OCI-M2 (cell line): ENCODE measurements at regions not wholly inside any gene's neighbourhood (a gene's known extent, or its start where the extent isn't known, plus 50 kb on each side); places are given as distances from the start of the nearest gene placed in this dataset.
"Not testable (repeated sequence)": the region's sequence is repeated elsewhere in the genome, so short reads cannot be mapped to it uniquely, and the experiment has no call there.

Experiments
- DNase-seq: peaks from one replicate; lab custom pipeline; 2025; ENCODE audit not compliant: unreplicated experiment; lab: John Stamatoyannopoulos, UW

DNA sequence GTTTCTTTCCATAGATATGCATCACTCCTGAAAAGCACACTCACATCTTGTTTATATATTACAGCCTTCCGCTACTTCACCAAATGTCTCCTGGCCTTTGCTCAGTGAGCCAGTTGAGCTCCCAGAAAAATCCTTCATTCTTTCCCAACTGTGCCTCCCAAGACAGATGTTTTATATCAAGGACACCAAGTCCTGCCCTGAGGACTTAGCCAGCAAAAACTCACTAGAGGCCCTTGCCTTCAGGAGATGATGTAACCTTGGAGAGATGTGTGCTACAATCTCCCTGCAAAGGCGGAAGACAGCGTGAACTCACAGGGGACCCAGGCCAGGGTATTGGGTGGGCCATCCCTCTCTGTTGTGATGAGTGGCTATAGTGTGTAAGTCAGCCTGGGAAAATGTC, 86.1 kb upstream of the CTAGE1 start:
- DNase-seq = no peak

DNA sequence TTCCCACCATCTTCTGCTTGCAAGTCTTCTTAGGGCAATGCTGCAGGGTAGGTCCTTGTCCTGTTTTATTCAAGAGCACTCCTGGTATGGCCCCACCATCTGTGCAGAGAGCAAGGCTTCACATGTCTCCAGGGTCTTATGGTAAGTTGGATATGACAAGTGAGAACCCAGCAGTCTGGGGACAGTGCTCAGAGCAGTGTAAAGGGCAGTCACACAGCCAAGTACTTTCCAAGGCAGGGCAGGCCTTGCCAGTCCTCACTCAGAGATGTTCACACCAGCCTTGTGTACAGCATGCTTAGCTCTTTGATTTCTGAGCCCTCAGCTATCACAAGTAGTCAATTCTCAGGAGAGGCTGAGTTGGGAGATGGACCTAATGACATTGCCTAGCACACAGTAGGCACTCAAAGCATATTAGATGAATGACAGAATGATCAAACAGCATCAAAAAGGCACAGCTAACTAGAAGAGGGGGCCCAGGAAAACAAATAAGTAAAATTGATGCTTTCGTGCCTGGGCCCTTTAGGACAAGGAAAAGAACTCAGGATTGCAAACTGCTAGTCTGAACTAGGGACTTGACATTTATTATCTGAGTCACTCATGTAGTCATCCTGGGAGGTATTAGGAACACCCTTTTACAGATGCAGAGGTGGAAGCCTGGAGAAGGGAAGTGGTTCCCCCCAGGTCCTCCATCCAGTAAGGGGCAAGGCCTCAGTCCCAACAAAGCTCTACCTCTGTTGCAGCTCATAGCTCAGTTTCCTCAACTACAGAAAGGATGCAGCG, 86.7 kb upstream of the CTAGE1 start:
- no peak for DNase-seq

DNA sequence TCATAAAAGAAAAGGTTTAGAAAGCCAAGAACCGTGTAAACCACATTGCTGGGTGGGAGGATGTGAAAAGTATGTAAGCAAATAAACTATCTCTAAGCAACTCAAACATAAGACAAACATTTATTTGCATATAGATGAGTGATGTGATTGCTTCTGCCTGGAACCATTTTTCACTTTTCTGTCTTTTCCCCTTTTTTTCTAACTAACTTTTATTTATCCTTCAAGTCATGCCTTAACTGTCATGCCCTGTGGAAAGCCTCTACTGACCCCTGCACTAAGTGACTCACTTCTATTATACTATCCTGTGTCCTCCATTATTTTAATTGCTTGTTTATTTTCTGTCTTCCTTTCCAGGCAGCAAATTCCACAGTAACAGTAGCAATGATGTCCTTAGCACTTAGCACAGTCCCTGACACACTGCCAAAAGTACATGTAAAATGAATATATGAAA, 87.5 kb upstream of the CTAGE1 start:
- DNase-seq = no peak

DNA sequence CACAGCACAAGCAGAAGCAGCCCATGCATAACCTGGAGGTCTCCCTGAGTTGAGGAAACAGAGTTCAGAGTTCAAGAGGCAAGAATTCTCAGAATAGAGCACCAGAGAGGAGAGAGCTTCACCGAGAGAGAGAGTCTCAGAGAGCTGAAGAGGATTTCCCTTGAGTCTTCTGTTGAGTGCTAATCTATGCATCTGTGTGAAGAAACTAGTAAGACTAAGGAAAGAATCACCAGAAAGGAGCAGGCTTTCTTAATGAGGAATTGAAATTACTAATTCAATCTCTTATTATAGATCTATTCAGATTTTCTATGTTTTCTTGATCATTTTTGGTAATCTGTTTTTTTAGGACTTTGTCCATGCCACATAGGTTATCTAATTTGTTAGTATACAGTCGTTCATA, 89.3 kb upstream of the CTAGE1 start:
- DNase-seq = no peak

DNA sequence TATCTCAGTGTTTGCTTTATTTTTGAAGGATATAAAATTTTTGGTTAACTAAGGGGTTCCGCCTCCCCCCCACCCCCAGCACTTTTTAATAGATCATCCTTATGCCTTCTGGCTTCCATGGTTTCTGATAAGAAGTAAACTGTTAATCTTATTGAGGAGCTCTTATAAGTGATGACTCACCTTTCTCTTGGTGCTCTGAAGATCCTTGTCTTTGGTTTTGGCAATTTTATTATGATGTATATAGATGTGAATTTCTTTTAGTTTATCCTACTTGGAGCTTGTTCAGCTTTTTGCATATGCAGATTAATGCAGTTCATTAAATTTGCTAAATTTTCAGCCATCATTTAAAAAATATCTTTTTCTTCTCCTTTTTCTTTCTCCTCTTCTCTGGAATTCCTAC, 91.7 kb upstream of the CTAGE1 start:
- DNase-seq = no peak

DNA sequence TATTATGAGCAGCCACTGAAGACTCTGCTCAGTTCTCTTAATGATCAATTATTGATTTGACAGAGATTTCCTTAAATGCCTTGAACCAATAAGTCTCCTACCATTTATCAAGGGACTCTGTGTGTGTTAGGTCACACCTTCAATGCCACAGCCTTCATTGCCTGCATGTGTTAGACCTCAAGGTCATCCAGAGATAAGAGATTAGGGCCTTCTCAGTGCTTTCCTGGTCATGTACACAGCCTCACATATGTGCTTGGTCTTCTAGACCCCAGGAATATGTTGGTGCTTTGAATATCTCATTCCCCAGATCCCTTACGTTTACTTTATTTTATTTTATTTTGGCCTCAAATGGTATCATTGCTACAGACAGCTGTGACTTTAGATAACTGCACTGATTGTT, 93.0 kb upstream of the CTAGE1 start:
- DNase-seq = no peak

DNA sequence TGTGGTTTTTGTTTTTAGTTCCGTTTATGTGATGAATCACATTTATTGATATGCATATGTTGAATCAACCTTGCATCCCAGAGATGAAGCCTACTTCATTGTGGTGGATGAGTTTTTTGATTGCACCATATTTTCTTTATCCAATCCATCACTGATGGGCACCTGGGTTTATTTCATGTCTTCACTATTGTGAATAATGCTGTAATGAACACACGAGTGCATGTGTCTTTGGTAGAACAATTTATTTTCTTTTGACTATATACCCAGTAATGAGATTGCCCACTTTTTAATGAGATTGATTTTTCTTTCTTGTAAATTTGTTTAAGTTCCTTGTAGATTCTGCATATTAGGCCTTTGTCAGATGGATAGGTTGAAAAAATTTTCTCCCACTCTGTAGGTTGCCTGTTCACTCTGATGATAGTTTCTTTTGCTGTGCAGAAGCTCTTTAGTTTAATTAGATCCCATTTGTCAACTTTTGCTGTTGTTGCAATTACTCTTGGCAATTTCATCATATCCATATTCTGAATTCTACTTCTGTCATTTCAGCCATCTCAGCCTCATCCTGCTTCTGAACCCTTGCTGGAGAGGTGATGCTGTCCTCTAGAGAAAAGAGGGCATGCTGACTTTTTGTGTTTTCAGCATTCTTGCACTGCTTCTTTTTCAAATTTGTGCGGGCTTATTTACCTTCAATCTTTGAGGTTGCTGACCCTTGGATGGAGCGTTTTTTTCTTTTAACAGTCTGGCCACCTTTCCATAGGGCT, 96.2 kb upstream of the CTAGE1 start:
- no peak for DNase-seq

DNA sequence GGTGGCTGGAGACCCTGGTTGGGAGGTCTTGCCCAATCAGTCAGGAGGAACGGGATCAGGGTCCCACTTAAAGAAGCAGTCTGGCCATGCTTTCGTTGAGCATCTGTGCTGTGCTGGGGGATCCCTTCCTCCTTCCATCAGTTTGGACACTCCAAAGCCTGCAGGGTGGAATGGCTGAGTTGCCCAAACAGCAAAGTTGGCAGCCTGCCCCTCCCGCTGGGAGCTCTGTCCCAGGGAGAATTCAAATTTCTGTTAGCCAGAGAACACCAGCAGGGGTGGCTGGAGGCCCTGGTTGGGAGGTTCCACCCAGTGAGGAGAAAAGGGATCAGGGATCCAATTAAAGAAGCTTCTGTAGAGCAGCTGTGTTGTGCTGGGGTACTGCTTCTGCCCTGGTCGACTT, 96.9 kb upstream of the CTAGE1 start:
- no peak for DNase-seq

DNA sequence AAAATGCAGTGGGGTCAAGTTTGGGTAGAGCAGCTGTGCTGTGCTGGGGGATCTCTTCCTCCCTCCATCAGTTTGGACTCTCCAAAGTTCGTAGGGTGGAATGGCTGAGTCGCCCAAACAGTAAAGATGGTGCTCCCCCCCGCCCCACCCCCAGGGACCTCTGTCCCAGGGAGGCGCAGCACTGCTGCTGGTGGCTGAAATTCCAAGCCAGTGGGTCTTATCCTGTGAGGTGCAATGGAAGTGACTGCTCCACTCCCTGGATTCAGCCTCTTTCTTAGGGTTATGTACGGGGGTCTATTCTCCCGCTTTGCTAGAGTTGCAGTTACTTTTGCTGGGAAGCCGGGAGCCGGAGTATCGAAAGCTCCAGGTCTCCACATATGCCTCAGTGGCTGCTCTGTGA, 97.5 kb upstream of the CTAGE1 start:
- no peak for DNase-seq

DNA sequence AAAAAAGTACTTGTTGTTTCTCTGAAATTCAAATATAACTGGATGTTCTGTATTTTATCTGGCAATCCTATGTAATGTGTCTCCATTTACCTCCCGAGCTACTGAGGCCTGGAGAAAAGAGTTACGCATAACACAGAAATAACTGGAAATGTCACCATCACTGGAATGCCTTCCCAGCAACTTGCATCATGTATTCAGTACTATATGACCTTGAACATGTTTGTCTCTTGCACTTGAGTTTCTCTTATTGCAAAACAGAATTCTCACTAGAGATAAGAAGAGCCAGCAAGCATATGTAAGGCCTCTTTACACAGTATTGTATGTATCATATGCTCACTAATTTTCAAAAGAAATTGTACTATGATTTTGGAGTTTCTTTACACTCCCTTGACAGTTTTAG, 99.6 kb upstream of the CTAGE1 start:
- no peak for DNase-seq

DNA sequence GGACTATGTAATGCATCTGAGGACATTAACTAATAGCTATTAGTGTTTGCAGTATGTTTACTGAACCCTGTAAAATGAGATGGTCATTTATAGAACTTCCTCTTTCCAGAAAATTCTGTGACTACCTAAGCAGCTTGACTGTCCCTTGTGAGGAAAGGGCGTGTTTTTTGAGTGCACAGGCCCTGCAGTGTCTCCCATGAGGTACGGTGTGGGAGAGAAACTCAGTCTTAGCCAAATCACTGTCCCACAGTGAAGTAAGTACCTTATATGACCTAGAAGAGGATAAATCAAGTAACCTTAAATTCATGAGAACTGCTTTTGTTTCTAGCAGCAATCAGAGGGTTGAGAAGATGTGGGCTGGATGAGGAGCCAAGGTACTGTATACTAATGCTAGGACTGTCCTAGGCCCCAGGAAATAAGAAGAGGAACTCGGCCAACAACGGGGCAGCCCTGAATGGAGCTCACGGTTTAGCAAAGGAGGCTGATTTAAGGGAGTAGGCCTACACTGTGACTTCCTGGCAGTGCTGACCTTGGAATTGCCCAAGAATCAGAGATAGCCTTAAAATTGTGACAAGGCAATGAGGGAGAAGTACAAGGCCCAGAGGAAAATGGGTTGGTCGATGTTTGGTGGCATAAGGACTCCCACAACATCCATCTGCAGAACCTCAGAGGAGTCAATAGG, 103.5 kb upstream of the CTAGE1 start:
- DNase-seq = no peak

DNA sequence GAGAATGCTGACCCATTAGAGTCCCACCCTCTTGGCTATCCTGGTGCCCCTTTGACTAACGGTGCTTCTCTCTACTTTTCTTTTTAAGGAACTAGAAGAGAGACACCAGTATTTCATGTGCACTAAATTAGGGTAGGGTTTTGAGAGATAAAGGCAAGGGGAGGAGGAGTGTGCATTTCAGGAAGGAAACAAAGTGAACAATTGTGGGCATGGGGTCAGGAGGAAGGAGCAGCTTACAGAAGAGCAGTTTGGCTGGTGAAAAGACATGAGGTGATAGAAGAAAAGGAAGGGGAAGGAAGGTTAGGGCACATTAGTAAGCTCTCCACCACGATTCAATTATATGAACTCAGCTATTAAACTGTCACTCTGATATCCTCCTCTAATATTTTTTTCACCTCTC, 105.8 kb upstream of the CTAGE1 start:
- peak; percentile 2 for DNase-seq

DNA sequence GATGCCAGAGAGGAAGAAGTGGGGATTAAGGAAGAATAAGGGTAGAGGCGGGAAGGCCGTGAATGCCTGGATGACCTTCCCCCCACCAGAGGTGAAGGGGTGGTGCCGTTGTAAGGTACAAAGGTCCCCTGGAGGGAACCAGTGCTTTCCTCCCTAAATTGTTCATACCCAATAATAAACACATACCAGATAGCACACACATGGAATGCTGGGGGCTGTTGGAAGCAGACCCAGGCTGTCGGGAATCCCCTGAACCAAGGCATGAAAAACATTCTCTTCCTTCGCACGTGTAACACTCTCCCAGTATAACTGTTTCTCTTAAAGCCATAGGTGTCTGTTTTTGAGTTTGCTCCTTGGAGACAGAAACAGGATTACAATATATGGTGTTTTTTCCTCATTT, 107.1 kb upstream of the CTAGE1 start:
- no peak for DNase-seq

DNA sequence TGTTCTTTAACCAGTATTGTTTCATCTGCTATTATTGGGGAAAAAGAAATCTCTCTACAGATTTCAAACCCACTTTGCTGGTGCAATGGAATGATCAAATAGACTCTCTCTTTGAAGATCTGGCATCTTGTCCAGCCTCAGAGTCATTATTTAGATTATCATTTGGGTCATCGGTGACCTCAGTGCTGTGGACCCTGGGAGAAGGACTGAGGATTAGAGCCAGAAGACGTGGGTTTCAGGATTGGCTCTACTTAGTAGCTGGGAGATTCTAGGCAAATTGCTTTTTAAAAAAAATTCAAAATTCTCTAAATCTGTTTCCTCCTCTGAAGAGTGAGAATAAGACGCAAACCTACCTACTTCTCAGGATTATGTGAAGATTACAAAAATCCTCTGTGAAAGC, 107.6 kb upstream of the CTAGE1 start:
- no peak for DNase-seq

DNA sequence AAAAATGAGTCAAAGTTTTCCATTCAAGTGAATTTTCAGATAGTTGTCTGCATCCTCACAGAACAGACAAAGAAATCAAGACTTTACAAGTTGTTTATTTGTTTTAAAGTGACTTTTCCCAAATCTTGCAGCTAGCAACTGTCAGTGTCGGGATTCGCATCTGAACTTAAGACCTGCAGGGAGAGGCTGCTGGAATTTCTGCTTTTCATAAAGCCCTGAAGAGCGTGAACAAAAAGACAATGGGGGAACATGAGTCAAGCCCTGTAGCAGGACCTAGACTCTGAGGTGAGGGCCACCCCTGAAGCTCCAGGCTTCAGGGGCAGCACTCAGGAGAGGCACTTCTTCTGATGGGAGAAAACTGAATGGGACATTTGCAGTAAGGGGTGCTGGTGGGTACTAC, 108.2 kb upstream of the CTAGE1 start:
- DNase-seq = no peak

DNA sequence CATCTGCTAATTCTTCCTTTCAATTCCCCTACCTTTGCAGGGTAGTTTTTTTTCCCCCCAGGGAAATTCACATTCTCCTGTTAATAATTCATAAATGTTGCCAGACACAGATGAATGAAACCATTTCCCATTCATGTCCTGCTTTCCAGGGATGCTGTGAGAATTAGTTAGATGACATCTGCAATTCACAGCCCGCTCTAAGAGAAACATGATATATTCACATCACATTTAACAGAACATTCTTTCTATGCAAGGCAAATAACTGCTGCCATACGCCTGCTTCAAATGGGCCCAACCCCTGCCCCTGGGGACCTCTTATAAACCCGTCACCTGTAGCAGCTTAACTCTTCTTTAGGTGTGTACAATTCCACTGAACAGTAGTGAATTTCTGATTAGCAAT, 110.6 kb upstream of the CTAGE1 start:
- DNase-seq = no peak

DNA sequence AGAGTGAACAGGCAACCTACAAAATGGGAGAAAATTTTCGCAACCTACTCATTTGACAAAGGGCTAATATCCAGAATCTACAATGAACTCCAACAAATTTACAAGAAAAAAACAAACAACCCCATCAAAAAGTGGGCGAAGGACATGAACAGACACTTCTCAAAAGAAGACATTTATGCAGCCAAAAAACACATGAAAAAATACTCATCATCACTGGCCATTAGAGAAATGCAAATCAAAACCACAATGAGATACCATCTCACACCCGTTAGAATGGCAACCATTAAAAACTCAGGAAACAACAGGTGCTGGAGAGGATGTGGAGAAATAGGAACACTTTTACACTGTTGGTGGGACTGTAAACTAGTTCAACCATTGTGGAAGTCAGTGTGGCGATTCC, 117.0 kb upstream of the CTAGE1 start:
- DNase-seq = not testable (repeated sequence)

DNA sequence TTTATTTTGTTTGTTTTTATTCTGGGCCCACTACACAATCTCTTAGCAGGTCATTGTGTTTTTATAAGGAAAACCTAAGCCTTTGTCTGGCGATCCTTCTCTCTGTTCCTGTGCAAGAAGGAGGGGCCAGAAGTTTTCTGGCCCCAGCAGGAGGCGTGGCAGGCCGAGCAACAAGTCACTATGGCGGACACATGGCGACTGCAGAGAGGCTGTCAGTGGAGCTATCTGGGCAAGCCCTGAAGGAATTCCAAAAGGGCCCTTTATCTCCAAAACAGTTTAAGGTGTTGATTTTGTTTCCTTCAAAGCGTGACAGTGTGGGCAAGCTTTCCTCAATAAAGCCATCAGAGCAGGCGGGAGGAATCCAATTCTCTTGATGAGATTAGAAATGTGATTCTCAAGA, 118.8 kb upstream of the CTAGE1 start:
- no peak for DNase-seq

DNA sequence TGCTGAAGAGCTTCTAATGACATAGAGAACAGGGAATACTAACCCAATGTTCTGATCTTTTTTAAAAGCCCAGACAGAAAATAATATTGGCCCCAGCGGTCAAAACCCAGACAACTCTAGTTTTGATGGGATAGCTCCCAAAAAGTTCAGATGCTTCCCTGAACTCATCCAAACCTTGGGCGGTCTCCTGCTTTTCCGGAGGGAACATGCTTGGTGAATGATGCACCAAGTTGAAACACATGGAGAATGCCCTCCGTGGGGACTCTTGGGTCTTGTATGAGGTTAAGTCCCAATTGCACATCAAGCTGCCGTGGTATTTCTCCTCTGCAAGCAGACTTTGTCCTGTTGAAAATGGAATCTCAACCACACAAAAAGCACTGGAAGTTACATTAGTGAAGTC, 120.7 kb upstream of the CTAGE1 start:
- DNase-seq = no peak

DNA sequence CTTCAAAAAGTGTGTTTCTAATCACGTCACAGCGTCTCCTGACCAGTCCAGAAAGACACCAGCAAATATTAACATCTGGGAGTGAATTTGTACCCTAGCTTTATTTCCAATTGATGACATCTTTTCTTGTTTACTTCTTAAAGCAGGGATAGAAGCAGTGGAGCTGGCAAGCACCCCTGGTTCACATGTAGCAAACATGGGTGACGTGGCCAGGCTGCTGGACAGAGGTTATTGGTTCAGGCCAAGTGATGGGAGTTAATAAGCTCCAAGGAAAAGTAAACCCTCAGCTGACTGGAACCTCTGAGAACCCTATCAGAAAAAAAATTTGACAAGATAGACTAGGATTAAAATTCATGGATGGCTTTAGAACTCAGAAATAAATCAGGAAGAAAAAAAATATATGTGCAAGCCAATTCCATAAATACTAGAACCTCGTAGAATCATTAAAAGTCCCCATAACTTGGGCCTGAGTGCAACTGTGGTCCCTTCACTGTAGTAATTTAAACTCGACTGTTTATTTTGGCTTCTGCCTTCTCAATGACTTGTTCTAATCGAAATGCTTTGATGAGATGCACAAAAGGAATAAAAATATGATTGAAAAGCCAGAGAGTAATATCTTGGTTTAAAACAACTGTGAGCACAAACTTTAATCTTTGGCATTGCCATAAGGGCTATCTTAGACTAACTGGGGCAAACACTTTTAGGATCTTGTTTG, 121.5 kb upstream of the CTAGE1 start:
- no peak for DNase-seq

DNA sequence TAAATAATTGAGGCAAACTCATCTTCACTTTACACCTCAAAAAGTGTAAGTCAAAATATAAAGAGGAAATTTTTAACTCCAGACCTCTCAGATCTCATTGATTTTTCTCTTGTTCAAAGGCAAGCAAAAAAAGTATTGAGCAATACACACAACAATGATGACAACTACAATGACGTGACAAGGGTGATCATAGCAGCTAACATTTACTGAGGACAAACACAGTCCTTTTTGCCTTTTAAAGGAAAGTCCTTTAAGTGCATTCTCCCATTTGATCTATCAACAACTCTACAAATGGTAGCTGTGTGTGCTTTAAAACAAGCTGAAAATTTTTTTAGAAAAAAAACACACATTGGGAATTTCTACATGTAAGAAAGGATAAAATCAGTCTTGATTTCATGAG, 123.5 kb upstream of the CTAGE1 start:
- no peak for DNase-seq
